K562 (cell line): ENCODE measurements at regions not wholly inside any gene's neighbourhood (a gene's known extent, or its start where the extent isn't known, plus 50 kb on each side); places are given as distances from the start of the nearest gene placed in this dataset.

Experiments used
- ATAC-seq: fragments of 200-7000 bp; cut with Tn5 transposase; 3 replicates; pipeline ENCODE4 v1.9.1; 2020; ENCODE audit warnings: moderate library complexity
- BruUV-seq: library from RNA; stranded (reverse); fragments of 400-500 nt; replicated peaks from 2 replicates; lab custom pipeline; 2021; lab: Mats Ljungman, UMichigan
- CTCF ChIA-PET: fragments of 300-600 bp; formaldehyde crosslinking; extraction: SDS; loops from one replicate; lab custom pipeline; 2021; ENCODE audit warnings: low intra/inter-chr PET ratio; lab: Yijun Ruan, JAX
- POLR2A ChIA-PET: fragments of 300-600, 350-650 bp; sonication (Branson Sonifier 250); formaldehyde crosslinking; extraction: SDS; loops from one replicate; lab custom pipeline; 2021; ENCODE audit warnings: antibody characterized with exemption, inconsistent platforms; lab: Yijun Ruan, JAX
- DNase-seq, 4 experiments: peaks; one replicate each; pipeline versions ENCODE4 v3.0.0 to v3.0.0-alpha.2; 2011 to 2018; ENCODE audit warnings: low spot score in 3 of 4, mixed read lengths in 3 of 4; ENCODE audit errors: extremely low read depth in 1 of 4
- FAIRE-seq: peaks from 2 replicates; lab custom pipeline; 2011; peaks lifted over from hg19 to GRCh38; lab: Jason Lieb, UNC
- H2AFZ ChIP-seq: 2 replicates; pipeline ENCODE4 v1.6.0; 2011; ENCODE audit warnings: low read depth, low read length, control low read depth, inconsistent platforms
- H3K27ac ChIP-seq: fragments of 200-600 bp; 3 replicates; pipeline ENCODE4 v1.8.0; 2011; ENCODE audit warnings: low read depth, mild to moderate bottlenecking, control low read depth, inconsistent platforms, low read length, moderate library complexity, mixed read lengths; ENCODE audit errors: extremely low read depth
- H3K27me3 ChIP-seq, 2 experiments: fragments of 300-600 bp in 1 of 2; 2 replicates in 1 of 2; 3 replicates in 1 of 2; pipeline versions ENCODE4 v1.6.0 to v1.8.0; 2011; ENCODE audit warnings: inconsistent platforms in 2 of 2, low read length in 2 of 2, mild to moderate bottlenecking in 1 of 2, mixed read lengths in 1 of 2, moderate library complexity in 1 of 2; ENCODE audit not compliant: control insufficient read depth in 2 of 2, insufficient read depth in 2 of 2
- H3K36me3 ChIP-seq: fragments of 300-600 bp; 3 replicates; pipeline ENCODE4 v1.8.0; 2011; ENCODE audit warnings: mild to moderate bottlenecking, low read length, inconsistent platforms; ENCODE audit not compliant: control insufficient read depth, insufficient read depth
- H3K4me1 ChIP-seq, 2 experiments: fragments of 200-600 bp in 1 of 2; replicated peaks in 1 of 2; 2 replicates in 1 of 2; 3 replicates in 1 of 2; pipeline versions ENCODE4 v1.5.1 to v1.8.0; 2011; ENCODE audit warnings: inconsistent platforms in 2 of 2, low read length in 2 of 2, mild to moderate bottlenecking in 1 of 2, mixed read lengths in 1 of 2, moderate library complexity in 1 of 2; ENCODE audit not compliant: control insufficient read depth in 2 of 2, insufficient read depth in 2 of 2
- H3K4me2 ChIP-seq: 2 replicates; pipeline ENCODE4 v1.6.1; 2011; ENCODE audit warnings: low read length, control low read depth, inconsistent platforms, mixed read lengths; ENCODE audit not compliant: insufficient read depth
- H3K4me3 ChIP-seq: fragments of 200-600 bp; sonication (generic), shearing (Covaris generic); 2 replicates; pipeline ENCODE4 v1.5.1; 2016; ENCODE audit warnings: control low read depth, inconsistent platforms
- H3K79me2 ChIP-seq: fragments of 200-600 bp; 3 replicates; pipeline ENCODE4 v1.8.0; 2011; ENCODE audit warnings: low read length, inconsistent platforms; ENCODE audit not compliant: control insufficient read depth, insufficient read depth
- H3K9ac ChIP-seq, 2 experiments: 2 replicates each; pipeline versions ENCODE4 v1.6.0 to v1.6.1; 2011; ENCODE audit warnings: low read depth in 2 of 2, low read length in 2 of 2, control low read depth in 1 of 2, inconsistent platforms in 1 of 2, mild to moderate bottlenecking in 1 of 2, mixed read lengths in 1 of 2; ENCODE audit not compliant: insufficient read depth in 1 of 2
- H3K9me1 ChIP-seq: one replicate; pipeline ENCODE4 v1.6.0; 2011; ENCODE audit warnings: inconsistent platforms, mild to moderate bottlenecking, low read length, moderate library complexity; ENCODE audit not compliant: control insufficient read depth, insufficient read depth
- H3K9me3 ChIP-seq: replicated peaks from 2 replicates; pipeline ENCODE4 v1.5.1; 2011; ENCODE audit warnings: low read depth, low read length, inconsistent platforms; ENCODE audit not compliant: control insufficient read depth, insufficient read depth
- H4K20me1 ChIP-seq: replicated peaks from 2 replicates; pipeline ENCODE4 v1.6.1; 2011; ENCODE audit warnings: low read length, inconsistent platforms, mixed read lengths; ENCODE audit not compliant: control insufficient read depth, insufficient read depth
- CC2D1A ChIP-seq: fragments of 450-650 bp; IDR thresholded peaks from 2 replicates; pipeline ENCODE4 v1.6.1; 2017; ENCODE audit warnings: mild to moderate bottlenecking
- CTCFL ChIP-seq: IDR thresholded peaks from 2 replicates; pipeline ENCODE4 v1.6.1; 2011; ENCODE audit warnings: borderline replicate concordance, low read depth, mild to moderate bottlenecking, moderate library complexity, low read length; ENCODE audit not compliant: insufficient read depth, poor library complexity, severe bottlenecking
- E2F3 ChIP-seq: fragments of 250-450 bp; sonication (Bioruptor Pico); IDR thresholded peaks from 2 replicates; pipeline ENCODE4 v1.4.0; 2020; ENCODE audit warnings: mild to moderate bottlenecking
- ETV6 ChIP-seq, 3 experiments: fragments of 150-350 bp in 1 of 3; sonication (generic) in 1 of 3; formaldehyde crosslinking in 1 of 3; IDR thresholded peaks; 2 replicates each; pipeline versions ENCODE4 v1.6.1 to v1.8.0; 2014 to 2022; ENCODE audit warnings: borderline replicate concordance in 2 of 3, low read depth in 2 of 3, antibody characterized with exemption in 1 of 3, low read length in 1 of 3, mild to moderate bottlenecking in 1 of 3, missing genetic modification reagents in 1 of 3
- HMG20A ChIP-seq: fragments of 450-650 bp; formaldehyde crosslinking; conservative IDR thresholded peaks from 2 replicates; pipeline ENCODE4 v1.4.0; 2020; ENCODE audit warnings: mild to moderate bottlenecking, mixed read lengths
- RAD21 ChIP-seq, 2 experiments: fragments of 250-450 bp in 1 of 2; fragments of 450-650 bp in 1 of 2; sonication (Bioruptor Pico) in 1 of 2; formaldehyde crosslinking in 1 of 2; IDR thresholded peaks in 1 of 2; conservative IDR thresholded peaks in 1 of 2; 2 replicates each; pipeline versions ENCODE4 v1.4.0 to v1.8.0; 2020 to 2022; ENCODE audit warnings: mild to moderate bottlenecking in 2 of 2, moderate library complexity in 1 of 2
- SMC3 ChIP-seq: conservative IDR thresholded peaks from 2 replicates; pipeline ENCODE4 v1.6.1; 2011; ENCODE audit warnings: low read depth, low read length, improper control_type of control experiment; ENCODE audit not compliant: insufficient read depth
- WGBS: fragments of 100-300 bp; shearing (Covaris generic); methylation state at CpG from one replicate; pipeline ENCODE4 v1.1.6; 2016; ENCODE audit warnings: low coverage, mixed read lengths; ENCODE audit not compliant: insufficient coverage; ENCODE audit errors: missing lambda C conversion rate; 5-methylcytosine and 5-hydroxymethylcytosine counted together
- in situ Hi-C: fragments of 300-500 bp; cut with MboI; formaldehyde crosslinking; loops from 4 replicates; pipeline ENCODE4 v1.15.0; 2018; ENCODE audit warnings: inconsistent platforms, mixed read lengths
- intact Hi-C: fragments of 100-400 bp; cut with micrococcal nuclease; formaldehyde crosslinking; loops from 2 replicates; pipeline ENCODE4 v1.14.2; 2022
- TF ChIP-seq, protein P1 (sequence below): fragments of 450-650 bp; formaldehyde crosslinking; IDR thresholded peaks from 2 replicates; pipeline ENCODE4 v1.4.0; 2020; ENCODE audit warnings: mild to moderate bottlenecking, moderate library complexity
- TF ChIP-seq, protein P2 (sequence below), 3 experiments: IDR thresholded peaks in 2 of 3; conservative IDR thresholded peaks in 1 of 3; 2 replicates each; pipeline ENCODE4 v1.5.1; 2011 to 2012; ENCODE audit warnings: low read length in 3 of 3, mild to moderate bottlenecking in 3 of 3, control low read depth in 2 of 3, improper control_type of control experiment in 1 of 3, inconsistent platforms in 1 of 3, low read depth in 1 of 3, mixed read lengths in 1 of 3, moderate library complexity in 1 of 3; ENCODE audit not compliant: insufficient read depth in 2 of 3

GRCh38 chr1:185681034-185681633 is 53.1 kb upstream of the HMCN1 start:
- FAIRE-seq: peak; percentile 62
- no peaks in the 10 kb centered on the region; a peak in 1 of 5 replicates for H3K27me3 ChIP-seq
- in situ Hi-C loops (loop anchor here (10.0 kb wide), 1 partner anchor 456 kb away; no protein-coding TSS in a partner anchor), intact Hi-C loops (loop anchor here (1.0 to 5.0 kb wide), 2 partner anchors 511 to 874 kb away; no protein-coding TSS in a partner anchor)
- CTCF ChIA-PET: interaction anchor here (0.5 to 1.3 kb wide), 4 partner anchors 444 to 875 kb away, joined by 3 to 5 read pairs (median 3); no protein-coding TSS in a partner anchor
- ATAC-seq: peak; percentile 94
- DNase-seq: peak in 2 of 4 experiments; percentile 43 to 66
- WGBS: 2% methylated on average over 2 of the region's 2 CpGs
- no peak overlapping the region for H3K4me2 ChIP-seq
- BruUV-seq: no TSS peak
- H3K79me2 ChIP-seq: no peaks in the 10 kb centered on the region
- H3K9me1 ChIP-seq: no peaks in the 10 kb centered on the region
- no peak overlapping the region for H3K27ac ChIP-seq
- H3K9me3 ChIP-seq: no peaks in the 10 kb centered on the region
- no peaks in the 10 kb centered on the region for H3K4me1 ChIP-seq
- POLR2A ChIA-PET: interaction anchor here (0.6 to 1.2 kb wide), 4 partner anchors 86 to 511 kb away, joined by 3 to 6 read pairs (median 3); no protein-coding TSS in a partner anchor
- no peak overlapping the region for H3K9ac ChIP-seq
- no peak overlapping the region for H3K4me3 ChIP-seq
- no peaks in the 10 kb centered on the region for H3K36me3 ChIP-seq
- H2AFZ ChIP-seq: no peak overlapping the region
- no peaks in the 10 kb centered on the region for H4K20me1 ChIP-seq
- TF ChIP-seq, protein P1, sequence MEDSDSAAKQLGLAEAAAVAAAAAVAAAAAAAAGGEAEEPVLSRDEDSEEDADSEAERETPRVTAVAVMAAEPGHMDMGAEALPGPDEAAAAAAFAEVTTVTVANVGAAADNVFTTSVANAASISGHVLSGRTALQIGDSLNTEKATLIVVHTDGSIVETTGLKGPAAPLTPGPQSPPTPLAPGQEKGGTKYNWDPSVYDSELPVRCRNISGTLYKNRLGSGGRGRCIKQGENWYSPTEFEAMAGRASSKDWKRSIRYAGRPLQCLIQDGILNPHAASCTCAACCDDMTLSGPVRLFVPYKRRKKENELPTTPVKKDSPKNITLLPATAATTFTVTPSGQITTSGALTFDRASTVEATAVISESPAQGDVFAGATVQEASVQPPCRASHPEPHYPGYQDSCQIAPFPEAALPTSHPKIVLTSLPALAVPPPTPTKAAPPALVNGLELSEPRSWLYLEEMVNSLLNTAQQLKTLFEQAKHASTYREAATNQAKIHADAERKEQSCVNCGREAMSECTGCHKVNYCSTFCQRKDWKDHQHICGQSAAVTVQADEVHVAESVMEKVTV (CRISPR knock-in tag): peak; percentile 71
- TF ChIP-seq CC2D1A (0 out of 2 replicates have a peak, but pooled peaks have one; percentile 40), RAD21 (CRISPR knock-in tag; conservative IDR thresholded peaks at IDR 0.05 in 1 of 2, IDR thresholded peaks at IDR 0.05 in 1 of 2) (peak; percentile 83 to 84), HMG20A (CRISPR knock-in tag) (no peak), E2F3 (CRISPR knock-in tag) (no peak), ETV6 (IDR thresholded peaks at IDR 0.05; ENCODE audit: borderline replicate concordance in 1 of 2, low read depth in 2 of 2, low read length in 1 of 2) (no peak), ETV6 (CRISPR knock-in tag; IDR thresholded peaks at IDR 0.05; ENCODE audit: borderline replicate concordance) (no peak), SMC3 (peak; percentile 56), CTCFL (peak; percentile 37)
- TF ChIP-seq, protein P2, sequence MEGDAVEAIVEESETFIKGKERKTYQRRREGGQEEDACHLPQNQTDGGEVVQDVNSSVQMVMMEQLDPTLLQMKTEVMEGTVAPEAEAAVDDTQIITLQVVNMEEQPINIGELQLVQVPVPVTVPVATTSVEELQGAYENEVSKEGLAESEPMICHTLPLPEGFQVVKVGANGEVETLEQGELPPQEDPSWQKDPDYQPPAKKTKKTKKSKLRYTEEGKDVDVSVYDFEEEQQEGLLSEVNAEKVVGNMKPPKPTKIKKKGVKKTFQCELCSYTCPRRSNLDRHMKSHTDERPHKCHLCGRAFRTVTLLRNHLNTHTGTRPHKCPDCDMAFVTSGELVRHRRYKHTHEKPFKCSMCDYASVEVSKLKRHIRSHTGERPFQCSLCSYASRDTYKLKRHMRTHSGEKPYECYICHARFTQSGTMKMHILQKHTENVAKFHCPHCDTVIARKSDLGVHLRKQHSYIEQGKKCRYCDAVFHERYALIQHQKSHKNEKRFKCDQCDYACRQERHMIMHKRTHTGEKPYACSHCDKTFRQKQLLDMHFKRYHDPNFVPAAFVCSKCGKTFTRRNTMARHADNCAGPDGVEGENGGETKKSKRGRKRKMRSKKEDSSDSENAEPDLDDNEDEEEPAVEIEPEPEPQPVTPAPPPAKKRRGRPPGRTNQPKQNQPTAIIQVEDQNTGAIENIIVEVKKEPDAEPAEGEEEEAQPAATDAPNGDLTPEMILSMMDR (IDR thresholded peaks at IDR 0.05 in 2 of 3, conservative IDR thresholded peaks at IDR 0.05 in 1 of 3; ENCODE audit: insufficient read depth in 2 of 3, low read depth in 1 of 3, low read length in 3 of 3): peak; percentile 54 to 72 (median 60)
